GM10266 (cell line): ENCODE measurements at regions not wholly inside any gene's neighbourhood (a gene's known extent, or its start where the extent isn't known, plus 50 kb on each side); places are given as distances from the start of the nearest gene placed in this dataset.

Experiments
- DNase-seq: peaks from one replicate; pipeline ENCODE4 v3.0.0; 2012; ENCODE audit errors: extremely low spot score
- CTCF ChIP-seq: IDR thresholded peaks from 2 replicates; pipeline ENCODE4 v1.5.1; 2012; ENCODE audit warnings: mild to moderate bottlenecking, low read depth; ENCODE audit not compliant: control insufficient read depth, insufficient read depth; ENCODE audit errors: missing control alignments

DNA sequence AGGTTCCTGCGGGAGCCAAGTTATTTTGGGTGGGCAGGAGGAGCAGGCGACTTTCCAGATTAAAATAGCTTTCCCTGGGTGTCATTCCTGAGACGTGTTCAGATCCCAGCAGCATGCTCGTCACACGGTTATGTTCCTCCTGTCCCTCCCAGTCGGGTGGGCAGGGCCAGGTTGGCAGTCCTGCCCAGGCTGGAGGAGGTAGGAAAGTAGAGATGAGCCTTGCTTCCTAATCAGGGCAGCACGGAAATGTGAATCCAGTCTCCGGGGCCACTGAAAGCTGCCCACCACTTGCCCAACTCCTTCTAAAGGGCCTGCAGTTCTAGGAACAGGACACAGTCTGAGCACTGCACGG lies 137.0 kb downstream of the MRPL14 start:
- no peak for TF ChIP-seq CTCF
- DNase-seq: no peak

GRCh38 chr6:43989581-43990146 lies 137.6 kb downstream of the MRPL14 start:
- no peak for DNase-seq
- TF ChIP-seq CTCF: no peak

- DNase-seq: no peak
- no peak for TF ChIP-seq CTCF
Observed at GRCh38 chr6:43988801-43989200, 138.5 kb downstream of the MRPL14 start.

DNA sequence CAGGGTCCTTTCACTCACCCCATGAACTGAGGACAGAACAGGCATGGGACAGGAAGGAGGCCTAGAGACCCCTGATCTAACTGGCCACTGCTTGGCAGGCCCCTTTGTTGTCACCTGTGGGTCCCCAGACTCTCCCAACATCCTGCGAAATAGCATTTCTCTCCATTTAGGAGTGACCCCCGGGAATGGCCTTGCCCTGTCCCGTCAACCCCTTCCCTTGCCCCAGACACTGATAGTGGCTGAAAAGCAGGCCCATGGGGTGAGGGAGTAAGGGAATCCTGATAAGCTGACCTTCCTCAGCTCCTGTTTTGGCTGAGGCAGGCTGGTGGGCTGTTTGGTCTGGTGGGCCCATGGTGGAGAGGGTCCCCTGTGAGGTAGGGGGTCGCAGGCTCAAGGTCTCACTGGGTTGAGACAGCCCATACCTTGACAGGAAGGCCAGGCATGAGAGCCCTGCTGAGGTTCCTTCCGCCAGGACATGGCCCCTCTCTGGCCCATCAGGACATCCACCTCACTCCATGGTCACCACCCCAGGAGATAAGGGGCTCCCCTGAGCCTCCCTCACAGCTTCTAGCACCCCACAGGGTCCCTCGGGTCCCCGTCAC lies 139.3 kb downstream of the MRPL14 start:
- TF ChIP-seq CTCF: no peak
- DNase-seq: no peak

DNA sequence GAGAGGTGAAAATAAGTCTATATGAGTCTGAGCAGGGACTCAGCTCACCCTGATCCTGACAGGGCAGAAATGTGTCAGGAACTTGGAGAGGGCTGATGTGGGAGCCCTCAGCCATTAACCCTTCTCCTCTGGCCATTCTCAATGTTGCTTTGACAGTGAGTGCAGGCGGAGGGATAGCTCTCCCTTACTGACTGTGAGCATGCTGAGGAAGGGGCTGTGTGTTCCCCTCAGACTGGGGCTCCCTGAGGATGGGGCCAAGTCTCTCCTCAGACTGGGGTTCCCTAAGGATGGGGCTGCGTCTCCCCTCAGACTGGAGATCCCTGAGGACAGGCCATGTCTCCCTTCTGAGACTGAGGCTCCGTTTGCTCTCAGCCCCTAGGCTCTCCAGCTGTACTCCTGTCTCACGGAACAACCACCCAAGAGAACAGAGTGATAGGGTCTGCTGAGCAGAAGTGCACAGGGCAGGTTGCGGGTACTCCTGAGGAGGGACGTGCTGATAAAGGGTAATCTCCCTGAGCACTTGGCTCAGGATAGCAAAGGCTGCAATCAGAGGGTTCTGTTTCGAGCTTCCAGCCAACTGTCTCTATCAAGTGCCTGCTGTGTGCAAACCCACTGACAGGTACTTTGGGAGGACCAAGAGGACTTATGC lies 141.0 kb downstream of the MRPL14 start:
- DNase-seq: no peak
- TF ChIP-seq CTCF: no peak

- TF ChIP-seq CTCF: no peak
- no peak for DNase-seq
Observed at GRCh38 chr6:43985329-43985728, 141.9 kb downstream of the MRPL14 start.
